ENCODE measurements at regions not wholly inside any gene's neighbourhood (a gene's known extent, or its start where the extent isn't known, plus 50 kb on each side); places are given as distances from the start of the nearest gene placed in this dataset.

GRCh38 chr2:167353605-167354280 is 465.5 kb downstream of the XIRP2 start:
- H3K4me3 ChIP-seq, result no peak overlapping the region
- H3K27me3 ChIP-seq, result no peaks in the 10 kb centered on the region
- no peaks in the 10 kb centered on the region for H3K4me1 ChIP-seq
- H3K27ac ChIP-seq, result no peak overlapping the region
- TF ChIP-seq CTCF (IDR thresholded peaks at IDR 0.05), result no peak
- no peak for DNase-seq (ENCODE audit: low spot score)
- no peaks in the 10 kb centered on the region for H3K9me3 ChIP-seq
- no peaks in the 10 kb centered on the region for H3K36me3 ChIP-seq

GRCh38 chr2:167345559-167345958 is 457.3 kb downstream of the XIRP2 start:
- H3K27ac ChIP-seq, result no peak overlapping the region
- H3K4me1 ChIP-seq, result no peaks in the 10 kb centered on the region
- no peak overlapping the region for H3K4me3 ChIP-seq
- no peaks in the 10 kb centered on the region for H3K36me3 ChIP-seq
- TF ChIP-seq CTCF (IDR thresholded peaks at IDR 0.05), result no peak
- no peaks in the 10 kb centered on the region for H3K9me3 ChIP-seq
- H3K27me3 ChIP-seq, result no peaks in the 10 kb centered on the region
- DNase-seq (ENCODE audit: low spot score), result no peak

DNA sequence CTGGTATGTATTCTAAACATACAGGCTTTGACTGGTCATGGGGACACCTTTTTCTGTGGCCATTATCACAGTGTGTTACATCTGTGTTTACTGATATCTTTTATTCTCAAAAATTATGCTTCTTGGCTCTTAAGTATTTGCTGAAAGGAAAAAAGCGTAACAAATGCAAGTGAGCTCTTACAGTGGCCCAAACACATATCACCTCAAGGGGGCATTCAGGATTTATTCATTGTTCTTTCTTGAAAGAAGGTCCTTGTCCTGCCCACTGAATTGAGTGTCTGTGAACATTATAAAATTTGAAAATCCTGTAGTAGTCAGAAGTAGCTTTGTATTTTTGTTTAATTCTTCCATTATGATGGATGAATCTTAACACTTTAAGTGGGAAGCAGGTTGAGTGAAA is 454.5 kb downstream of the XIRP2 start:
- Histone ChIP-seq H3K36me3 (no peaks in the 10 kb centered on the region), H3K4me1 (no peaks in the 10 kb centered on the region), H3K9me3 (no peaks in the 10 kb centered on the region), H3K27me3 (no peaks in the 10 kb centered on the region), H3K27ac (no peak overlapping the region), H3K4me3 (no peak overlapping the region)
- no peak for TF ChIP-seq CTCF (IDR thresholded peaks at IDR 0.05)
- DNase-seq (ENCODE audit: low spot score), result no peak

DNA sequence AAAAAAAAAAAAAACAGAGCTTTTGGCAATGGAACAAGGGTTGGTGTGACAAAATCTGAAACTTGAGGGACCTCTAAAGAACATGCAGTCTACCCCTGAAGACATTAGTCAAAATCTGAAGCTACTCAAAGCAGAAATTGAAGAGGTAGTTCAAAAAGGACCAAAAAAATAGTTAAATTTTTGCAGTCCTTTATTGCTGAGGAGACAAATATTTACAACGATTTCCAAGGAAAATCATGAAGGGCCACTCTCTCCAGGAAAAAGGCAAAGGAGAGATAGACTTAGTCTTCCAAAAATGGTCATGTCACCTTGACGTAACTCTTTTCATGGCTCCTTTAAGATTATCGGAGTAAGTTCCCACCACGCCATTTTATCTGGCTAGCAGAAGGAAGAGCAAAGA is 452.0 kb downstream of the XIRP2 start:
- TF ChIP-seq CTCF (IDR thresholded peaks at IDR 0.05), result no peak
- no peak overlapping the region for H3K4me3 ChIP-seq
- H3K9me3 ChIP-seq, result no peaks in the 10 kb centered on the region
- no peaks in the 10 kb centered on the region for H3K4me1 ChIP-seq
- no peaks in the 10 kb centered on the region for H3K27me3 ChIP-seq
- DNase-seq (ENCODE audit: low spot score), result no peak
- H3K27ac ChIP-seq, result no peak overlapping the region
- no peaks in the 10 kb centered on the region for H3K36me3 ChIP-seq

- H3K9me3 ChIP-seq, result no peaks in the 10 kb centered on the region
- H3K4me1 ChIP-seq, result no peaks in the 10 kb centered on the region
- no peak for DNase-seq (ENCODE audit: low spot score)
- H3K36me3 ChIP-seq, result no peaks in the 10 kb centered on the region
- H3K4me3 ChIP-seq, result no peak overlapping the region
- no peaks in the 10 kb centered on the region for H3K27me3 ChIP-seq
- H3K27ac ChIP-seq, result no peak overlapping the region
- TF ChIP-seq CTCF (IDR thresholded peaks at IDR 0.05), result no peak
Measured at GRCh38 chr2:167336213-167336612, 447.9 kb downstream of the XIRP2 start.

DNA sequence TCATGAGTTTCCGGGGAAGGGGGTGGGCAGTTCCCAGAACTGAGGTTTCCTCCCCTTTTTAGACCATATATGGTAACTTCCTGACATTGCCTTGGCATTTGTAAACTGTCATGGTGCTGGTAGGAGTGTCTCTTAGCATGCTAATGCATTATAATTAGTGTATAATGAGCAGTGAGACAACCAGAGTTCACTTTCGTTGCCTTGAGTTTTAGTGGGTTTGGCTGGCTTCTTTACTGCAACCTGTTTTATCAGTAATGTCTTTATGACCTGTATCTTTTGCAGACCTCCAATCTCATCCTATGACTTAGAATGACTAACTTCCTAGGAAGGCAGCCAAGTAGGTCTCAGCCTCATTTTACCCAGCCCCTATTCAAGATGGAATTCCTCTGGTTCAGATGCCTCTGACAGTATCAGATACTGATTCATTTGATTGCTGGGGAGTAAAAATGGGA is 447.3 kb downstream of the XIRP2 start:
- no peak for TF ChIP-seq CTCF (IDR thresholded peaks at IDR 0.05)
- Histone ChIP-seq H3K4me3 (no peak overlapping the region), H3K36me3 (no peaks in the 10 kb centered on the region), H3K4me1 (no peaks in the 10 kb centered on the region), H3K27me3 (no peaks in the 10 kb centered on the region), H3K9me3 (no peaks in the 10 kb centered on the region), H3K27ac (no peak overlapping the region)
- DNase-seq (ENCODE audit: low spot score), result no peak
